Fibroblast of pulmonary artery (primary cell): ENCODE measurements at regions not wholly inside any gene's neighbourhood (a gene's known extent, or its start where the extent isn't known, plus 50 kb on each side); places are given as distances from the start of the nearest gene placed in this dataset.
A peak's percentile ranks its signal among the peaks of the same experiment; 100 is the strongest.

Experiments used
- DNase-seq: peaks from one replicate; pipeline ENCODE4 v3.0.0-alpha.2; 2010; ENCODE audit warnings: low read depth
- H3K4me3 ChIP-seq: replicated peaks from 2 replicates; pipeline ENCODE4 v1.5.1; 2011; ENCODE audit warnings: low read depth, mild to moderate bottlenecking, control low read depth, low read length, moderate library complexity
- CTCF ChIP-seq: IDR thresholded peaks from 2 replicates; pipeline ENCODE4 v1.5.1; 2011; ENCODE audit warnings: mild to moderate bottlenecking, control low read depth, low read length, inconsistent platforms; ENCODE audit errors: missing control alignments

- TF ChIP-seq CTCF, result no peak
- DNase-seq, result no peak
- H3K4me3 ChIP-seq, result no peak overlapping the region
Measured at GRCh38 chr18:39494211-39494896, 1928.8 kb upstream of the CELF4 start.

- no peak overlapping the region for H3K4me3 ChIP-seq
- no peak for TF ChIP-seq CTCF
- peak; percentile 48 for DNase-seq
Measured at GRCh38 chr18:39491408-39491807, 1925.8 kb upstream of the CELF4 start.

- peak; percentile 50 for DNase-seq
- H3K4me3 ChIP-seq, result no peak overlapping the region
- no peak for TF ChIP-seq CTCF
Measured at GRCh38 chr18:39489431-39489830, 1923.8 kb upstream of the CELF4 start.

- no peak for TF ChIP-seq CTCF
- H3K4me3 ChIP-seq, result no peak overlapping the region
- no peak for DNase-seq
Measured at GRCh38 chr18:39487932-39488331, 1922.3 kb upstream of the CELF4 start.

GRCh38 chr18:39486268-39486667, 1920.7 kb upstream of the CELF4 start:
- TF ChIP-seq CTCF, result peak; percentile 3
- no peak for DNase-seq
- no peak overlapping the region for H3K4me3 ChIP-seq

GRCh38 chr18:39485696-39486095, 1920.1 kb upstream of the CELF4 start:
- no peak for TF ChIP-seq CTCF
- H3K4me3 ChIP-seq, result no peak overlapping the region
- DNase-seq, result no peak

- no peak for TF ChIP-seq CTCF
- DNase-seq, result no peak
- H3K4me3 ChIP-seq, result no peak overlapping the region
Measured at GRCh38 chr18:39481281-39481680, 1915.7 kb upstream of the CELF4 start.
